ENCODE measurements at regions not wholly inside any gene's neighbourhood (a gene's known extent, or its start where the extent isn't known, plus 50 kb on each side); places are given as distances from the start of the nearest gene placed in this dataset.

DNA sequence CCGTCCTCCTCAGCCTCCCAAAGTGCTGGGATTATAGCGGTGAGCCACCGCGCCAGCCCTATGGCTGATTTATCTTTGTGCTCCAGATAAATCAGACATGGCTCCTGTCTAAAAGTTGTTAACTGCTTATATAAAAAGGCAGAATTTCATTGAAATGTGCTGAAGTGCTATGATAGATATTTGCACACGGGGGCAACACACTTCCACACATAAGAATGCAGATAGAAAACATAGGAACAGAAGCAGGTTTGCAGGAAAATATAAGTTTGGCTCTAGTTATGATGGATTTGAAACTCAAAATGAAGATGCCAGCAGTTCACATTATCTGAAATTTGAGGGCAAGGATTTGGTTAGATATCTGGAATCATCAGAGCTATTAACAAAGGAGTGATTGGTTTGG is 163.1 kb upstream of the SLITRK2 start:
- TF ChIP-seq, protein P1, sequence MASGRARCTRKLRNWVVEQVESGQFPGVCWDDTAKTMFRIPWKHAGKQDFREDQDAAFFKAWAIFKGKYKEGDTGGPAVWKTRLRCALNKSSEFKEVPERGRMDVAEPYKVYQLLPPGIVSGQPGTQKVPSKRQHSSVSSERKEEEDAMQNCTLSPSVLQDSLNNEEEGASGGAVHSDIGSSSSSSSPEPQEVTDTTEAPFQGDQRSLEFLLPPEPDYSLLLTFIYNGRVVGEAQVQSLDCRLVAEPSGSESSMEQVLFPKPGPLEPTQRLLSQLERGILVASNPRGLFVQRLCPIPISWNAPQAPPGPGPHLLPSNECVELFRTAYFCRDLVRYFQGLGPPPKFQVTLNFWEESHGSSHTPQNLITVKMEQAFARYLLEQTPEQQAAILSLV (tag; IDR thresholded peaks at IDR 0.05) = no peak
- TF ChIP-seq SMC3 (conservative IDR thresholded peaks at IDR 0.05; ENCODE audit: insufficient read depth, low read depth, low read length) (no peak), EZH2 (IDR thresholded peaks at IDR 0.05; ENCODE audit: borderline replicate concordance, low read depth, low read length) (no peak), ZFX (CRISPR knock-in tag; IDR thresholded peaks at IDR 0.05) (no peak), SREBF2 (CRISPR knock-in tag; IDR thresholded peaks at IDR 0.05) (no peak), NFATC3 (IDR thresholded peaks at IDR 0.05) (no peak), RBM22 (IDR thresholded peaks at IDR 0.05; ENCODE audit: low read depth, low read length, poor library complexity, severe bottlenecking) (no peak), IRF2 (CRISPR knock-in tag; IDR thresholded peaks at IDR 0.05) (no peak), EP300 (IDR thresholded peaks at IDR 0.05; ENCODE audit: low read length) (no peak), ZBTB1 (CRISPR knock-in tag; IDR thresholded peaks at IDR 0.05; ENCODE audit: borderline replicate concordance, low read depth) (no peak), MTF1 (CRISPR knock-in tag; IDR thresholded peaks at IDR 0.05; ENCODE audit: borderline replicate concordance) (no peak)
- TF ChIP-seq, protein P2, sequence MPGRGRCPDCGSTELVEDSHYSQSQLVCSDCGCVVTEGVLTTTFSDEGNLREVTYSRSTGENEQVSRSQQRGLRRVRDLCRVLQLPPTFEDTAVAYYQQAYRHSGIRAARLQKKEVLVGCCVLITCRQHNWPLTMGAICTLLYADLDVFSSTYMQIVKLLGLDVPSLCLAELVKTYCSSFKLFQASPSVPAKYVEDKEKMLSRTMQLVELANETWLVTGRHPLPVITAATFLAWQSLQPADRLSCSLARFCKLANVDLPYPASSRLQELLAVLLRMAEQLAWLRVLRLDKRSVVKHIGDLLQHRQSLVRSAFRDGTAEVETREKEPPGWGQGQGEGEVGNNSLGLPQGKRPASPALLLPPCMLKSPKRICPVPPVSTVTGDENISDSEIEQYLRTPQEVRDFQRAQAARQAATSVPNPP (IDR thresholded peaks at IDR 0.05; ENCODE audit: borderline replicate concordance, insufficient read depth, insufficient read length) = no peak
